Upper lobe of left lung (tissue), 4 donors: ENCODE measurements at regions not wholly inside any gene's neighbourhood (a gene's known extent, or its start where the extent isn't known, plus 50 kb on each side); places are given as distances from the start of the nearest gene placed in this dataset.

ENCODE experiments used
- EP300 ChIP-seq, 4 donors: sonication (generic); formaldehyde crosslinking; IDR thresholded peaks; one replicate each; pipeline ENCODE4 v1.5.1; 2017; ENCODE audit warnings: antibody characterized with exemption in 4 of 4, control low read depth in 2 of 4
- POLR2A ChIP-seq, 4 donors: fragments of 450-650 bp; IDR thresholded peaks; one replicate each; pipeline ENCODE4 v1.5.1; 2016 to 2017; ENCODE audit warnings: antibody characterized with exemption in 4 of 4, mild to moderate bottlenecking in 2 of 4
- TF ChIP-seq, protein P1 (sequence below), 6 experiments: fragments of 450-650 bp in 4 of 6; fragments of 200-600 bp in 2 of 6; sonication (generic) in 2 of 6; IDR thresholded peaks; one replicate each; pipeline ENCODE4 v1.5.1; 2016 to 2019; ENCODE audit warnings: antibody characterized with exemption in 6 of 6

- TF ChIP-seq, protein P1, sequence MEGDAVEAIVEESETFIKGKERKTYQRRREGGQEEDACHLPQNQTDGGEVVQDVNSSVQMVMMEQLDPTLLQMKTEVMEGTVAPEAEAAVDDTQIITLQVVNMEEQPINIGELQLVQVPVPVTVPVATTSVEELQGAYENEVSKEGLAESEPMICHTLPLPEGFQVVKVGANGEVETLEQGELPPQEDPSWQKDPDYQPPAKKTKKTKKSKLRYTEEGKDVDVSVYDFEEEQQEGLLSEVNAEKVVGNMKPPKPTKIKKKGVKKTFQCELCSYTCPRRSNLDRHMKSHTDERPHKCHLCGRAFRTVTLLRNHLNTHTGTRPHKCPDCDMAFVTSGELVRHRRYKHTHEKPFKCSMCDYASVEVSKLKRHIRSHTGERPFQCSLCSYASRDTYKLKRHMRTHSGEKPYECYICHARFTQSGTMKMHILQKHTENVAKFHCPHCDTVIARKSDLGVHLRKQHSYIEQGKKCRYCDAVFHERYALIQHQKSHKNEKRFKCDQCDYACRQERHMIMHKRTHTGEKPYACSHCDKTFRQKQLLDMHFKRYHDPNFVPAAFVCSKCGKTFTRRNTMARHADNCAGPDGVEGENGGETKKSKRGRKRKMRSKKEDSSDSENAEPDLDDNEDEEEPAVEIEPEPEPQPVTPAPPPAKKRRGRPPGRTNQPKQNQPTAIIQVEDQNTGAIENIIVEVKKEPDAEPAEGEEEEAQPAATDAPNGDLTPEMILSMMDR (IDR thresholded peaks at IDR 0.05), result no peak
- TF ChIP-seq EP300 (IDR thresholded peaks at IDR 0.05) (no peak), POLR2A (IDR thresholded peaks at IDR 0.05) (no peak)
Observed at GRCh38 chr2:221125691-221126090, 446.4 kb downstream of the EPHA4 start.
